ENCODE measurements at regions not wholly inside any gene's neighbourhood (a gene's known extent, or its start where the extent isn't known, plus 50 kb on each side); places are given as distances from the start of the nearest gene placed in this dataset.

DNA sequence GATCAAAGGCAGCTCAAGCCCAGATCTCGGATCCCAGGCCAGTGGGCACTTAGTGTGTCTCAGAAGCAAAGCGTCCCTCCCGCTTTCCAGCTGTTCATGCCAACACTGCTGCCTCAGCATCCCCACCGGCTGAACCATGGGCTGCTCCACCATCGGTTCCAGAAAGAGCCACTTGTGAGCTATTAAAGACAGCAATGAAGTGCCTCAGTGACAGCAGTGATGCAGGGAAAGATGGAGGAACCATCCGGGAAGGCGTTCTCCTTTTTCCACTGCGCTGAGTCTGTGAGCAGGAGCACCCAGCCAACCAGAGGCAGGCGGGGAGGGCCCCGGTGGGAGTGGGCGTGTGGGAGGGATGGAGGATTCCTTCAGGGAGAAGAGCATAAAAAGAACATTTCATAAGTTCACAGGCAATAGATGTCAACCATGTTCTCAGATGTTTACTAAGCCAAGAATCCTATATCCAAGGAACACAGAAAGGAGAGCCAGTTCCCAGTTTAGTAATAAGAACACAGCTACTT is 96.2 kb upstream of the MKI67 start:
- no peak for FAIRE-seq

DNA sequence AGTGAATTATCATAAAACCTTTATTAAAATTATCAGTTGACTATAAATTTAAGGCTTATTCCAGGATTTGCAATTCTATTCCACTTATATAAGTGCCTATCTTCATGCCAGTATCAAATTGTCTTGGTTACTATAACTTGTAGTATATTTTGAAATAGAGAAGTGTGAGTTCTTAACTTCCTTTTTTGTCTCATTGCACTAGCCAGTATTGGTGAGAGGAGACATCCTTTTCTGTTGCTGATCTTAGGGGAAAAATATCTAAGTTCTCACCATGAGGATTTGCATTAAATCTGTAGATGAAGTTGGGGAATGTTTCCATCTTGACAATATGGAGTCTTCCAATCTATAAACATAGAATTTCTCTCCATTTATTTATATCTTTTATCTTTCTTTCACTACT is 104.2 kb upstream of the MKI67 start:
- no peak for FAIRE-seq

DNA sequence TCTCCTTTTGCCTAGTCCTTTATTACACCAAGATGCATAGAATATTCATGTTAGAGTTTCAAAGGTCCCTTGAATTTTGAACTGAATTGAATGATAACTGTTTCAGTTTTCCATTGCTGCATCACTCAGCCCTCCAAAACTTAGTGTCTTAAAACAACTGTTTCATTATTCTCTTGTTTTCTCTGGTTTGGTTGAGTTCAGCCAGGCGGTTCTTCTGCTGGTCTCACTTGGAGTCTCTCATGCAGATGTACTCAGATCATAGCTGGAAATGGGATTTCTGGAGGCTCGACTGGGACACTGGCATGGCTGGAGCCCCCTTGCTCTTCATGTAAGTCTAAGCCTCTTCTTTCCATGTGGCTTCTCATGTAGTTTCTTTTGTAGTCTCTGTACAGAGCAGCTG is 107.2 kb upstream of the MKI67 start:
- no peak for FAIRE-seq

DNA sequence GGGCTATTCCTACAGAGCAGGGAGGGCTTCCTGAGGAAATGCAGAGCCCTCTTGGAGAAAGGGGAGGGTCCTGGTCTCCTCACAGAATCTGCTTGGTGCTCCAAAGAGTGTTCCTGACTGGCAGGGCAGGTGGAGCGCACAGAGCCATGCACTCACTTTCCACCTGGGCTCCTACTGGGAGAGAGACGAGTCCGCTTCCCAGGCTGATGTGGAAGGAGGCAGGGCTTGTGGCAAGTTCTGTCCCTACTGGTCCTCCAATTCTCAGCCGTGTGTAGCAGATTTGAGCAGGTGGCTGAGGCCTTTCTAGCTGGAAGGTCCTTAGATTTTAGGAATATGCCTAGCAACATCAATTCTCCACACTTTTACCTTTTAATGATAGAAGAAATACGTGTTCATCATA is 111.5 kb upstream of the MKI67 start:
- no peak for FAIRE-seq

DNA sequence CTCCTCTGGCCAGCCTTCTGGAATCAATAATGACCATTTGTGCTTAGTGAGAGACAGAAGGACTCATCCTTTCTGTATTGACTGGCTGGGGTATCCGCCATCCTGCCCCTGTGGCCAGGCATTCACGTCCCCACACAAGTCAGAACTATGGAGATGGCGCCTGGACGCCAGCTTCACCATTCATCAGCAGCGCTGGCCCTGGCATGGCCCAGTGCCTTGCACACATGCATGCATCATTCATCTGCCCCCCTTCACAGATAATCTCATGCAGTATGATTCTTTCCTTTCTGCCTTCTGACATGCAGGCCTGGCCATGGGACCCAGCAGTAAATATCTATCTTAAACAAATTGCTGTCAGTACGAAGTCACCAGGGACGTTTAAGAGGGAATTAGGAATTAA is 114.8 kb upstream of the MKI67 start:
- FAIRE-seq: no peak

DNA sequence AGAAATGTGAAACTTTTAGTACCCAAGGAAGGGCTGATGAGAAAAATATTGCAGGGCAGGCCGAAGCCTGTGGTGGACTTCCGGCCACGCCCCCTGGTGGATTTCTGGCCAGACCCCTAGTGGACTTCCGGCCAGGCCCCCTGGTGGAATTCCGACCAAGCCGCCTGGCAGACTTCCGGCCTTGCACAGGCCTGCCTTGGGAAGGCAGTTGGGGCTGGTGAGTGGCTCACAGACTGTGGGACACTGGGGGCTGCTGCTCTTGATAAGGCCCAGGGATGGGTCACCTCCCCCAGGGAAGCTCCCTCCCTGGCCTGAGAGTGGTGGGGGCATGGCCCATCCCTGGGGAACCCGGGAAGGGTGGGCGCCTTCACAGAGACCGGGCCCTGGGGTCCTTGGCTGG is 116.4 kb upstream of the MKI67 start:
- no peak for FAIRE-seq

DNA sequence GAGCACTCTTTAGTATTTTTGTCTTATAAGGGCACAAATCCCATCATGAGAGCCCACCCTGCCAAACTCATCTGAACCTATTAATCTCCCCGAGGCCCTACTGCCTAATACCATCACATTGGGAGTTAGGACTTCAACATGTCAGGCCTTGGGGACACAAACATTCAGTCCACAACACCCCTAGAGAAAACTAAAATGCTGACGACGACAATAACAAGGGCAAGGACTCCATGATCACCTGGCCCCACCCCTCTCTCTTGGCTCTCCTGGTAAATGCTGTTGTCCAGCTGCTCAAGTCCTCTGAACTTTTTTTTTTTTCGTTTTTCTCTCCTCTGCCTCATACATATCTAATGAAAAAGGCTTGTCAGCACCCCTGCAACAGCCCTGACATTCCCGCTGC is 118.8 kb upstream of the MKI67 start:
- no peak for FAIRE-seq

DNA sequence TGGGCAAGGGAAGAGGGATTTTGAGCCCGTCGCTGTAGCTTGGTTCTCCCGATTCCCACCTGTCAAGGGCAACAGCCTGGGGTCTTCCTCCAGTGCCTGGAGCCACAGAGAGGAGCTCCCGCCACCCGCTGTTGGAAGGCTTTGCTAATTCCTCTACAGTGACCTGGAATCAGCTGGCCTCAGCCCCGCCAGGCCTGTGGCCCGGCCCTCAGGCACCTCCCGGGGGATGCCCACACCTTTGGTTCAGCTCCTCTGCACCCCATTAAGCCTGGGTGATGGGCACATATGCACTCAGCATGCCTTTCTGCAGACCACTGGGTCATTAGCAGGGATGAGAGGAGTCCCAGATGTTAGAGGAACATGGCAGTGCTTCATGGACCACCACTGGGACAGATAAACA is 121.4 kb upstream of the MKI67 start:
- no peak for FAIRE-seq

DNA sequence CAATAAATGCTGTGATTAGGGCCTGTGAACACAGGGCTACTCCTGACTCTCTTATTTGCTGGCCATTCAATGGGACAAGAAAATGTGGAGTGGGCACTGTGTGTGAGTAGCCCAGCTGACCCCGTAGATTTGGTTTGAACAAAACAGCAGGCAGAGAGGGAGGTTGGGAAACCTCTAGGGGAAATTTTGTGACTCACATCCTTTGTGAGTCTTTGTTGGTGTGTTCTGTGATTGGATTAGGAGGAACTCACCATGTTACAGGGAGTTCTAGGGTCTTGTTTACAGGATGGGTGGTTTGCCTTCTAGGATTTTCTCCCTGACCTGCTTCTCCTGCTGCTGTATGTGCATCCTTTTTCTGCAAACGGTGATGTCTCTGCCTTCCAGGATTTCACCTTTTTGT is 128.3 kb upstream of the MKI67 start:
- no peak for FAIRE-seq

DNA sequence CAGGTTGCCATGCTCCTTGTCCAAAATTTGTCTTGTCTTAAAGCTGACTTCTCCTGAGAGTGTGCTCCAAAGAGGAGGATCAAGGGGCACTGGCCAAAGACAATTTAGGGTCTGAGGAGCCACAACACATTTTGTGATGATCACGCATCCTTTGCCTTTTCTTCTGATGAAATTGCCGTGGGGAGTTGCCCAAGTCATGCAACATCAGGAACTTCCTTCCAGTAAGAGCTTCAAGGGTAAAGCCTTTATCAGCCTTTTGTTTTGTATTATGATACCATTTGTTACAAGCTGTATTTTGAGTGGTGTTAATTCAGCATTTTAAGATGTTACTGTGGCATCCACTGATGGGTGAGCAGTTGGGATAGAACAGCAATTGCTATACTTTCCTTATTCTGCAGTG is 131.2 kb upstream of the MKI67 start:
- FAIRE-seq: no peak

DNA sequence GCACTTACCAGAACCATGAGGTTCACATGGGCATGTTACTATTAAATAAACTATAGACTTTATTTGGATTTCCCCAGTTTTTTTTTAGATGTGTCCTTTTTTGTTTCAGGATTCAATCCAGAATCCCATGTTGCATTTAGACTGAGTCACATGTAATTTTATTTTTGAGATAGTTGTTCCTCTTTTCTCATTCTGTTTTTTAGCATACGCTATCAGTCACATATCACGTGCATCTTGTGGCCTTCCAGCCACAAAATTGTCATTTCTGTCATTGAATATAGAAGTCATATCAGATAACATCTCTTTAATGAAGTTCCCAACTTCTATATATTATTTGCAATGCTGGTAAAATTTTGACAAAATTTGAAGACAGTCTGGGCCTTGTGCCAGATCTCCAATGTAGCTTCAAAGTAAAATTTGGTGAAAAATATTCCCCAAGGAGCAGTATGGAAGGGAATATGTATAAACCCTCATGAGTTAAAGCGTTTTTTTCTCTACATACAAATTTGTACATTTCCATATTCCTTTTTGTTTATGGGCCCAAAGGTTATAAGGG is 132.3 kb upstream of the MKI67 start:
- FAIRE-seq: no peak

DNA sequence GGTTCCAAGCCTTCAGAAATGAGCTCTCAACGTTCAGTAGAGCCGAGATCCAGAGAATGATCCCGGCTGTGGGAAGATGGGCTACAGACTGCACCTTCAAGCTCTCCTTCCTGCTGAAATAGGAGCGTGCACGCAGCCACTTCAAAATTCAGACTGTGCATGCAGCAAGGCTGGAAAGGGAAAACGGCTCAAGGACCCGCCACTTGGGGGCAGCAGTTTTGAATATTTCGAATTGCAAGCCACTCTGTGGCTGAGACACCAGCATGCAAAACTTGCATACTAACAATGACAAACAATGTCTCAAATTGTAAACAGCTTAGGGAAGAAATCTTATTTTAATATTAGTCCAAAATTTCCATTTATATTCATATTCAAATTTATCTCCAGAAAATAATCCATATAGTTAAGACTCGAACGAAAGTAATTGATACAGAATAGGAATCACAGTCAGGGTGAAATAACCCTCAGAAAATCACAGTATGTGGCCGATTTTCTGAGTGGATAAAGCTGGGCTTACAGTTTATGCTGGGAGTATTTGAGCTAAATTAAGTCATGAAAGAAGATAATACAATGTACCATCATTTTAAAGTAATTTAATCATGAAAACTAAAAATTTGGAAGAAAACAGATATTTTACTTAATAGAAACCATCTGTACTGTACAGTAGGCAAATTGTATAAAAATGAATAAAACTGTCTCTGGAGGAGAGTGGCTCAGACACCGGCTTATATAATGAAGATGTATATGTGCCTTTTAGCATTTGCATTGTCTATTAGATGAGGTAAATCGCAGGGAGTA is 137.9 kb upstream of the MKI67 start:
- FAIRE-seq: no peak

DNA sequence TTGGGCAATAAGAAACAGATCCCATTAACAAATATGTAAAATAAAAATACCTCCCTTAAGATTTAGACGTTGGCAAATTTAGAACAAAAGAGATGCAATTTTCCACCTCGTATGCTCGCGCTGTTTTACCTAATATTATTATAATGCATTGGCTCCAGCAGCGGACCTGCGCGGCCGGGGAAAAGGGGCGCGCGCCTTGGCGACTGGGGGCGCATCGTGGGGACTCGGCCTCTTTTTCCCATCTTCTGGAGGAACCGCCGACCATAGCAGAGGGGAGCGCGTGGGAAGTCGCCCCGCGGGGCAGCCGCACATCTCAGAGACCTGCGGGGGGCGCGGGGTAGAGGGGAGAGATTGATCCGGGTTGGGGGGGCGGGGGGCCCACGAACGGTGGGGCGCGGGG is 139.4 kb upstream of the MKI67 start:
- FAIRE-seq: no peak

DNA sequence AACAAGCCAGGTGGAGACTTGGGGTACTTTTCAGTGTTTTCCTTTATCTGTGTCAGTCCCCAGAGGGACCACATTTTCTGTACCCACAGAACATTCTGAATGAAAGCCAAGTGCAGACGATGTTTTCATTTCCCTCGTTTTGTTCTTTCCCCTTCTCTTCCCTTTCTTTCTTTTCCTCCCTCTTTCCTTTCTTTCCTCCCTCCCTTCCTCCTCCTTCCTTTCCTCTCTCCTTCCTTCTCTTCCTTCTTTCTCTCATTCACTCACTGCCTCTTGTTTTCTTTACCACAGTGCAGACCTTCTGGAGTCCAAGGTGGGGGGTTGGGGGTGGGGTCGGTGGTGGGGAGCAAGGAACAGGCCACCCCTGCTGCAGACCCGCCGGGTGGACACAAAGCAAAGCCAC is 141.4 kb upstream of the MKI67 start:
- FAIRE-seq: no peak

DNA sequence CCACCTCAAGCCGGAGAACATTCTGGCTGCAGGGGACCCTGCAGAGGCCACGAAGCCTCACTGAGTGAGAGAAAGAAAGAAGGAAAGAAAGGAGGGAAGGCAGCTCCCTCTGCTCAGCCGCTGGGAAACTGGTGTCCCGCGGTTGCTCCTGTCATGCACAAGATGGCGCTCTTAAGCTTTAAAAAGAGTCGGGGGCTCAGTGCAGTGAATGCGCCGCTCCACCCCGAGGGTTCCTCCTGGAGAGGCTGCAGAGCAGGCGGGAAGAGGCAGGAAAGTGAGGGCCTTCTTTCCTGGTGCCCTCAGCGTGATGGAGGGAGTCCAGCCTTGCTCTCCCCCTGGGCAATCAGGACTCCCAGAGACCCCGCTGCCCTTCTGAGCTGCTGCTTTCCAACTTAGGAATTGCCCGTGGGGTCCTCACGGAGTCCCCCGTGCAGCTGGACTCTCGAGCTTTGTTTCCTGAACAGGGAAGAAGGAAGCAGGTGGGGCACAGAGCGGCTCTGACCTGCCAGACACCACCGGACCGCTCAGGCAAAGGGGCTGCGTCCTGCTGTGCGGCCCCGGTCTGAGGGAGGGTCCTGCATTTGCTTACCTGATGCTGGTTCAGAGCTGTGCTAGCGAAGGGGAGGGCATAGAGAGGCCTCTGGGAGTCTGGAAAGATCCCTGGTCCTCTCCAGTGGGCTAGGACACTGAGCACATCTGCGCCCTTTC is 141.9 kb upstream of the MKI67 start:
- no peak for FAIRE-seq

DNA sequence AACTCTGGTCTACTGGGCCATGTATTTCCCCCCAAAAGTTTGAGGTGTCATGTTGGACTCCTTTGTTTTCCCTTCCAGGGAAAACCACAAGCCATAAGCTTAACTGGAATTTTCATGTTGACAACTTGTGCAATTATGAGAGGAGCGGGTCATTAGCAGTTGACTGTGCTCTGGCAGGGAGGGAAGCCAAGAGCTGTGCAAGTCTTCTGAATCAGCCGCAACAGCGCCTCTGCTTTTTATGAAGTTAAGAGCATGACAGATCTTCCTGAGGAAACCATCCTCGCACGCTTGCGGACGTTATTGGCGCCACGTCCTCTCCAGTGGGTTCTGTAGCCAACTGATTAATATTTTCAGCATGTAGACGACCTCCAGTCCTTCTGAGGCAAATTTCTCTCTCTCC is 148.7 kb upstream of the MKI67 start:
- FAIRE-seq: no peak

DNA sequence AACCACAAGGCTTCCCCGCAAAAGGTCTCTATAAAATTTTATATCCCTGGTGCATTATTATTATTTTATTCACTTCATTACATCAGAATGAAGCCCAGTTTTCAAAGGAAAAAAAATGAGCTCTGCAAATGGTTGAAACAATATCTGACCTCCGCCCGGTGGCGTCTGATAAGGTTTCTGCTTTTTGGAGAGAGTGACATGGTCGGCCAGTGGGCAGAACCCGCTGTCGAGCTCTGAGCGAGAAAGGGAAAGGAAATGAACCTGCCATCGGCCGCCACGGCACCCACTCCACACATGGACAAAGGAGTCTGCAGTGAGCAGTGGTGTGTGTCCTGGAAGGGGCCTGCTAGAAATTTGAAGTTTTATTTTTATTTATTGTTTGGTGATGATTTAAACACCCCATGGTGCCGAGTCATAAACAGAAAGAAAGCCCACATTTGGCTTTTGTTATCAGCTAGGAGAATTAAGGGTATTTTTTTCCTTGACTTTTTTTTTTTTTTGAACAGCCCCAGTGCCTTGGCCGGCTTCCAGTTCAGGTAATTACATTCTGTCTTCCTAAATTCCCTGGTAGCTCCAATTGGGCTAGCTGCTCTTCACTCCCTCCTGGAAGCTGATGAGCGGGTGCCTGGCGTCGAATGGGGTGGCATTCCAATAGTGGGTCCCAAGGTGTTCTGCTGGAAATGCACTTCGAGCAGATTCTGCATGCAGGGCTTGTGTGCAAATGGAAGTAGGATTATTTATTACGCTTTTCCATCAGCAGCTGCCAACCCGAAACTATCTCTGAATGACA is 149.4 kb upstream of the MKI67 start:
- no peak for FAIRE-seq

DNA sequence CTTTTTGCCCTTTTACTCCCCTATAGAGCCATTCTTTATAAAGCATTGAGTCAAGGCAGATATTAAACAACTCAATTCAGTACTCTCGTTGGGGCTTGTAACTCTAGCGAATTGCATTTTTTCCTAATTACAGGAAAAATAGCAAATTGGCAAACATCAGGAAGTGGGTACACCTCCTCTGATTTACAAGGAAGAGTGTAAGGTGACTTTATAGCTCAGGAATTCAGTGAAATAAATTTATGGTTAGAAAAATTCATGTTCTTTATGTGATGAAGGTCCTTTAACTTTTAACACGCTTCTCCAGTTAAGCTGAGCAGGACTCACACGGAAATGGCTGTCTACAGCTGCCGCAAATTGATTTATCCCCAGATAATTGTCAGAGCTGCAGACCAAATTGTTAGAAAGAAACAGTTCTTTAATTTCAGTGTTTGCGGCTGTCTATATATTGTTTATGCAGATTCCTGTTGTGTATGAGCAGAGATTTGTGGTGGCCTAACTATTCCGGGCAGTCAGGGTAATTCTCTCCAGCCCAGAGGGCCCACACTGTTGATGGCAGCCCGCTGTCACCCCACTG is 151.1 kb upstream of the MKI67 start:
- FAIRE-seq: no peak

DNA sequence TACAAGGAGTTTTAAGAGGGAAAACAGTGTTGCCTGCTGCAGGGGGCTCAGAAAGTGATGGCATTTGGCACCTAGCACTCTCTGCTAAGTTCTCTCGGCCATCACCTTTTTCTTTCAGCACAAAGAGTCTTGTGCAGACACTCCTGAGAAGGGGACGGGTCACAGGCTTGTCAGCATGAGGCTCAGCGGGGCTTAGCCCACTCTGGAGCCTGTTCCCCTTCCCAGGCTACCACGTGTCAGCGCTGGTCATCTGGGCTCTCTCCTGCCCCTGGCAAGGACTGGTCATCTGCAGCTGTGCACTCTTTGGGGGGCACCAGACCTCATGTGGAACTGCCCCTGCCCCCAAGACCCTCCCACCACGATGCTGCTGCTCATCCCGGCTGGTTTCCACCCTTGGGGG is 152.1 kb upstream of the MKI67 start:
- no peak for FAIRE-seq

DNA sequence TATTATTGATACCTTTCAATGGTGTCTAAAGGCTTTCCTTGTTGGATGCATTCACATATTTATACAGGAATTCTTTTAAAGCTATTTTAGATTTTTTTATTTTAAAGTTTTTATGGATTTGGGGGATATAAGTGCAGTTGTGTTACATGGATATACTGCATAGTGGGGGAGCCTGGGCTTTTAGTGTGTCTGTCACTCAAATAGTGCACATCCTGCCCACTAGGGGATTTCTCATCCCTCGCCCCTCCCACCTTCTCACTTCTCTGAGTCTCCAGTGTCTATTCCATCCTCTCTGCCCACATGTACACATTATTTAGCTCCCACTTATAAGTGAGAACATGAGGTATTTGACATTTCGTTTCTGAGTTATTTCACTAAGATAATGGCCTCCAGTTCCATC is 154.0 kb upstream of the MKI67 start:
- FAIRE-seq: no peak

DNA sequence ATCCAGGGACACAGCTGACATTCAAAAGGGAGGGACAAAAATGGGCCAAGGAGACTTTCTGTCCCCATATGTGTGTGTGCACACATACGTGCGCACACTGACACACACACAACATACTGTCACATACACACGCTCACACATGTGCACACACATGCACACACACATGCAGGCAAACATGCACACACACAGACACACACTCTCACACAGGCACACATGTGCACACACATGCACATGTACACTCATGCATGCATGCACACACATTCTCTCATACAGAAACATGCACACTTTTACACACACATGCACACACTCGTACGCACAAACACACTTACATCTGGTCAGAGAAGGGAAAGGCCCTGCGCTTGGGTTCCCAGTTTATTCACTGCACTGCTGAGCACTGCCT is 155.1 kb upstream of the MKI67 start:
- FAIRE-seq: no peak

DNA sequence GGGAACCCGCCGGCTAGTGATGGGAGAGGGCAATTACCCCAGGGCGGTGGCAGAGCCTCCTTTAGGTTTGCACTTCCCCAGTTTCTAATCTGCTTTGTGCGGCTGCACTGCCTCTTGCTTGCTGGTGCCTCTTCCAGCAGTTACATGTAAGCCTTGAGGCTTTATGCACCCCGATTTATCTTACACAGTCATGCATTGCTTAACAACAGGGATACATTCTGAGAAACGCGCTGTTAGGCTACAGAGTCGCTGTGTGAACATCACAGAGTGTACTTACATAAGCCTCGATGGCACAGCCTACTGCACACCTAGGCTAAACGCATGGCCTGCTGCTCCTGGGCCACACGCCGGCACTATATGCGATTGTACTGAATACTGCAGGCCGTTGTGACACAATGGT is 155.6 kb upstream of the MKI67 start:
- no peak for FAIRE-seq

DNA sequence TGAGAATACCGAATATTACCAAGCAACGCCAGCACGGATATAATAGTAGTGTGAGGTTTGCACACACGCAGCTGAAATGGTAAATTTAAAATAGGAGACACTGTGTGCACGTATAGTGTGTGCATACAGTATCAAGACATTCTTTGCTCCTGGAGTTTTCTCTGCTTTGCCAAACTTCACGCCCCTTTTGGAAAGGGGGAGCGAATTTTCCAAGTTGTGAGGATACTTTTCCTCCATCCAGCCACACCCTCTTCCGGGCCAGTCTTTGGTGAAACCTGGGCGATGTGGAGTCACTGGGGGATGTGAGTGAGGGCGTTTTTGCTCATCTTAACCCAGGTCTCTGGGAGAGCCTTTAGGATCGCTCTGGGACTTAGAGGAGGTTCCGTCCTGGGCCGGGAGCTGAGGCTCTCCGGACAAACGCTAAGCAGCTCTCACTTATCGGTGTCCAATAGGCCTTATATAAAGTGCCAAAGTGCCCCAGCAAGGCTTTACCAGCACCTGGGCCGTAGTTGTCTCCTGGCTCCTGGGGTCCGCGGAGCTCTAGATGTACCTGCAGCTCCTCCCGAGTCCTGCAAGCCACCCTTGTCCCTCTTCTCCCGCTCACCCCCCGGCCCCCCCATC is 160.0 kb upstream of the MKI67 start:
- FAIRE-seq: no peak
